GM23338 (cell line): ENCODE measurements at regions not wholly inside any gene's neighbourhood (a gene's known extent, or its start where the extent isn't known, plus 50 kb on each side); places are given as distances from the start of the nearest gene placed in this dataset.

ENCODE experiments used
- CREB1 ChIP-seq: fragments of 250-450 bp; sonication (Bioruptor Pico); IDR thresholded peaks from 2 replicates; pipeline ENCODE4 v1.5.0; 2020; ENCODE audit warnings: low read depth, mild to moderate bottlenecking, moderate library complexity
- CTCF ChIP-seq, 2 experiments: fragments of 200-600 bp in 1 of 2; sonication (generic) in 1 of 2; conservative IDR thresholded peaks; 2 replicates each; pipeline versions ENCODE4 v1.5.1 to v1.6.1; 2016 to 2017; ENCODE audit warnings: antibody characterized with exemption in 2 of 2, low read depth in 2 of 2, mild to moderate bottlenecking in 2 of 2, moderate library complexity in 1 of 2
- EZH2 ChIP-seq: fragments of 200-600 bp; sonication (generic); IDR thresholded peaks from one replicate; pipeline ENCODE4 v1.8.0; 2017; ENCODE audit warnings: antibody characterized with exemption, mild to moderate bottlenecking, low read depth; ENCODE audit not compliant: unreplicated experiment
- EZH2phosphoT487 ChIP-seq: fragments of 200-600 bp; sonication (generic); IDR thresholded peaks from one replicate; pipeline ENCODE4 v1.8.1; 2018; ENCODE audit warnings: antibody characterized with exemption; ENCODE audit not compliant: unreplicated experiment
- JUNB ChIP-seq: IDR thresholded peaks from one replicate; pipeline ENCODE4 v1.6.1; 2016; ENCODE audit warnings: antibody characterized with exemption; ENCODE audit not compliant: unreplicated experiment
- NANOG ChIP-seq: IDR thresholded peaks from 2 replicates; pipeline ENCODE4 v1.6.1; 2016; ENCODE audit warnings: antibody characterized with exemption, borderline replicate concordance
- POLR2AphosphoS5 ChIP-seq: IDR thresholded peaks from 2 replicates; pipeline ENCODE4 v1.6.1; 2016; ENCODE audit warnings: antibody characterized with exemption, low read depth
- STAT1 ChIP-seq: IDR thresholded peaks from one replicate; pipeline ENCODE4 v1.6.1; 2016; ENCODE audit warnings: antibody characterized with exemption; ENCODE audit not compliant: unreplicated experiment
- ZNF114 ChIP-seq: fragments of 250-450 bp; sonication (Bioruptor Pico); IDR thresholded peaks from 2 replicates; pipeline ENCODE4 v1.5.0; 2020; ENCODE audit warnings: mild to moderate bottlenecking, moderate library complexity
- ZNF331 ChIP-seq: fragments of 250-450 bp; sonication (Bioruptor Pico); IDR thresholded peaks from 2 replicates; pipeline ENCODE4 v1.5.0; 2020; ENCODE audit warnings: low read depth, mild to moderate bottlenecking, moderate library complexity
- TF ChIP-seq, protein P1 (sequence below): IDR thresholded peaks from 2 replicates; pipeline ENCODE4 v1.6.1; 2016; ENCODE audit warnings: antibody characterized with exemption
- TF ChIP-seq, protein P2 (sequence below): IDR thresholded peaks from one replicate; pipeline ENCODE4 v1.6.1; 2018; ENCODE audit warnings: antibody characterized with exemption; ENCODE audit not compliant: unreplicated experiment
- TF ChIP-seq, protein P3 (sequence below): fragments of 250-450 bp; sonication (Bioruptor Pico); IDR thresholded peaks from 2 replicates; pipeline ENCODE4 v1.5.0; 2020; ENCODE audit warnings: mild to moderate bottlenecking, moderate library complexity

- TF ChIP-seq CTCF (conservative IDR thresholded peaks at IDR 0.05; ENCODE audit: low read depth in 2 of 2) (no peak), POLR2AphosphoS5 (no peak), EZH2 (no peak), CREB1 (no peak), JUNB (no peak), EZH2phosphoT487 (no peak), ZNF331 (no peak), NANOG (no peak), ZNF114 (CRISPR knock-in tag) (no peak), STAT1 (no peak)
- TF ChIP-seq, protein P1, sequence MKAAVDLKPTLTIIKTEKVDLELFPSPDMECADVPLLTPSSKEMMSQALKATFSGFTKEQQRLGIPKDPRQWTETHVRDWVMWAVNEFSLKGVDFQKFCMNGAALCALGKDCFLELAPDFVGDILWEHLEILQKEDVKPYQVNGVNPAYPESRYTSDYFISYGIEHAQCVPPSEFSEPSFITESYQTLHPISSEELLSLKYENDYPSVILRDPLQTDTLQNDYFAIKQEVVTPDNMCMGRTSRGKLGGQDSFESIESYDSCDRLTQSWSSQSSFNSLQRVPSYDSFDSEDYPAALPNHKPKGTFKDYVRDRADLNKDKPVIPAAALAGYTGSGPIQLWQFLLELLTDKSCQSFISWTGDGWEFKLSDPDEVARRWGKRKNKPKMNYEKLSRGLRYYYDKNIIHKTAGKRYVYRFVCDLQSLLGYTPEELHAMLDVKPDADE, result no peak
- TF ChIP-seq, protein P2, sequence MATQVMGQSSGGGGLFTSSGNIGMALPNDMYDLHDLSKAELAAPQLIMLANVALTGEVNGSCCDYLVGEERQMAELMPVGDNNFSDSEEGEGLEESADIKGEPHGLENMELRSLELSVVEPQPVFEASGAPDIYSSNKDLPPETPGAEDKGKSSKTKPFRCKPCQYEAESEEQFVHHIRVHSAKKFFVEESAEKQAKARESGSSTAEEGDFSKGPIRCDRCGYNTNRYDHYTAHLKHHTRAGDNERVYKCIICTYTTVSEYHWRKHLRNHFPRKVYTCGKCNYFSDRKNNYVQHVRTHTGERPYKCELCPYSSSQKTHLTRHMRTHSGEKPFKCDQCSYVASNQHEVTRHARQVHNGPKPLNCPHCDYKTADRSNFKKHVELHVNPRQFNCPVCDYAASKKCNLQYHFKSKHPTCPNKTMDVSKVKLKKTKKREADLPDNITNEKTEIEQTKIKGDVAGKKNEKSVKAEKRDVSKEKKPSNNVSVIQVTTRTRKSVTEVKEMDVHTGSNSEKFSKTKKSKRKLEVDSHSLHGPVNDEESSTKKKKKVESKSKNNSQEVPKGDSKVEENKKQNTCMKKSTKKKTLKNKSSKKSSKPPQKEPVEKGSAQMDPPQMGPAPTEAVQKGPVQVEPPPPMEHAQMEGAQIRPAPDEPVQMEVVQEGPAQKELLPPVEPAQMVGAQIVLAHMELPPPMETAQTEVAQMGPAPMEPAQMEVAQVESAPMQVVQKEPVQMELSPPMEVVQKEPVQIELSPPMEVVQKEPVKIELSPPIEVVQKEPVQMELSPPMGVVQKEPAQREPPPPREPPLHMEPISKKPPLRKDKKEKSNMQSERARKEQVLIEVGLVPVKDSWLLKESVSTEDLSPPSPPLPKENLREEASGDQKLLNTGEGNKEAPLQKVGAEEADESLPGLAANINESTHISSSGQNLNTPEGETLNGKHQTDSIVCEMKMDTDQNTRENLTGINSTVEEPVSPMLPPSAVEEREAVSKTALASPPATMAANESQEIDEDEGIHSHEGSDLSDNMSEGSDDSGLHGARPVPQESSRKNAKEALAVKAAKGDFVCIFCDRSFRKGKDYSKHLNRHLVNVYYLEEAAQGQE, result no peak
- TF ChIP-seq, protein P3, sequence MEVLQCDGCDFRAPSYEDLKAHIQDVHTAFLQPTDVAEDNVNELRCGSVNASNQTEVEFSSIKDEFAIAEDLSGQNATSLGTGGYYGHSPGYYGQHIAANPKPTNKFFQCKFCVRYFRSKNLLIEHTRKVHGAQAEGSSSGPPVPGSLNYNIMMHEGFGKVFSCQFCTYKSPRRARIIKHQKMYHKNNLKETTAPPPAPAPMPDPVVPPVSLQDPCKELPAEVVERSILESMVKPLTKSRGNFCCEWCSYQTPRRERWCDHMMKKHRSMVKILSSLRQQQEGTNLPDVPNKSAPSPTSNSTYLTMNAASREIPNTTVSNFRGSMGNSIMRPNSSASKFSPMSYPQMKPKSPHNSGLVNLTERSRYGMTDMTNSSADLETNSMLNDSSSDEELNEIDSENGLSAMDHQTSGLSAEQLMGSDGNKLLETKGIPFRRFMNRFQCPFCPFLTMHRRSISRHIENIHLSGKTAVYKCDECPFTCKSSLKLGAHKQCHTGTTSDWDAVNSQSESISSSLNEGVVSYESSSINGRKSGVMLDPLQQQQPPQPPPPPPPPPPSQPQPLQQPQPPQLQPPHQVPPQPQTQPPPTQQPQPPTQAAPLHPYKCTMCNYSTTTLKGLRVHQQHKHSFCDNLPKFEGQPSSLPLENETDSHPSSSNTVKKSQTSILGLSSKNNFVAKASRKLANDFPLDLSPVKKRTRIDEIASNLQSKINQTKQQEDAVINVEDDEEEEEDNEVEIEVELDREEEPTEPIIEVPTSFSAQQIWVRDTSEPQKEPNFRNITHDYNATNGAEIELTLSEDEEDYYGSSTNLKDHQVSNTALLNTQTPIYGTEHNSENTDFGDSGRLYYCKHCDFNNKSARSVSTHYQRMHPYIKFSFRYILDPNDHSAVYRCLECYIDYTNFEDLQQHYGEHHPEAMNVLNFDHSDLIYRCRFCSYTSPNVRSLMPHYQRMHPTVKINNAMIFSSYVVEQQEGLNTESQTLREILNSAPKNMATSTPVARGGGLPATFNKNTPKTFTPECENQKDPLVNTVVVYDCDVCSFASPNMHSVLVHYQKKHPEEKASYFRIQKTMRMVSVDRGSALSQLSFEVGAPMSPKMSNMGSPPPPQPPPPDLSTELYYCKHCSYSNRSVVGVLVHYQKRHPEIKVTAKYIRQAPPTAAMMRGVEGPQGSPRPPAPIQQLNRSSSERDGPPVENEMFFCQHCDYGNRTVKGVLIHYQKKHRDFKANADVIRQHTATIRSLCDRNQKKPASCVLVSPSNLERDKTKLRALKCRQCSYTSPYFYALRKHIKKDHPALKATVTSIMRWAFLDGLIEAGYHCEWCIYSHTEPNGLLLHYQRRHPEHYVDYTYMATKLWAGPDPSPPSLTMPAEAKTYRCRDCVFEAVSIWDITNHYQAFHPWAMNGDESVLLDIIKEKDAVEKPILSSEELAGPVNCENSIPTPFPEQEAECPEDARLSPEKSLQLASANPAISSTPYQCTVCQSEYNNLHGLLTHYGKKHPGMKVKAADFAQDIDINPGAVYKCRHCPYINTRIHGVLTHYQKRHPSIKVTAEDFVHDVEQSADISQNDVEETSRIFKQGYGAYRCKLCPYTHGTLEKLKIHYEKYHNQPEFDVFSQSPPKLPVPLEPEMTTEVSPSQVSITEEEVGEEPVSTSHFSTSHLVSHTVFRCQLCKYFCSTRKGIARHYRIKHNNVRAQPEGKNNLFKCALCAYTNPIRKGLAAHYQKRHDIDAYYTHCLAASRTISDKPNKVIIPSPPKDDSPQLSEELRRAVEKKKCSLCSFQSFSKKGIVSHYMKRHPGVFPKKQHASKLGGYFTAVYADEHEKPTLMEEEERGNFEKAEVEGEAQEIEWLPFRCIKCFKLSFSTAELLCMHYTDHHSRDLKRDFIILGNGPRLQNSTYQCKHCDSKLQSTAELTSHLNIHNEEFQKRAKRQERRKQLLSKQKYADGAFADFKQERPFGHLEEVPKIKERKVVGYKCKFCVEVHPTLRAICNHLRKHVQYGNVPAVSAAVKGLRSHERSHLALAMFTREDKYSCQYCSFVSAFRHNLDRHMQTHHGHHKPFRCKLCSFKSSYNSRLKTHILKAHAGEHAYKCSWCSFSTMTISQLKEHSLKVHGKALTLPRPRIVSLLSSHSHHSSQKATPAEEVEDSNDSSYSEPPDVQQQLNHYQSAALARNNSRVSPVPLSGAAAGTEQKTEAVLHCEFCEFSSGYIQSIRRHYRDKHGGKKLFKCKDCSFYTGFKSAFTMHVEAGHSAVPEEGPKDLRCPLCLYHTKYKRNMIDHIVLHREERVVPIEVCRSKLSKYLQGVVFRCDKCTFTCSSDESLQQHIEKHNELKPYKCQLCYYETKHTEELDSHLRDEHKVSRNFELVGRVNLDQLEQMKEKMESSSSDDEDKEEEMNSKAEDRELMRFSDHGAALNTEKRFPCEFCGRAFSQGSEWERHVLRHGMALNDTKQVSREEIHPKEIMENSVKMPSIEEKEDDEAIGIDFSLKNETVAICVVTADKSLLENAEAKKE (CRISPR knock-in tag), result no peak
Observed at GRCh38 chr12:98123021-98123461, 392.3 kb upstream of the TMPO start.
